ENCODE measurements at regions not wholly inside any gene's neighbourhood (a gene's known extent, or its start where the extent isn't known, plus 50 kb on each side); places are given as distances from the start of the nearest gene placed in this dataset.
"Not testable (repeated sequence)": the region's sequence is repeated elsewhere in the genome, so short reads cannot be mapped to it uniquely, and the experiment has no call there.

- no peak for DNase-seq
Measured at GRCh38 chr1:67947114-67947513, 103.3 kb downstream of the DIRAS3 start.

- peak; percentile 85 for DNase-seq
Measured at GRCh38 chr1:67945733-67946374, 104.6 kb downstream of the DIRAS3 start.

GRCh38 chr1:67942274-67942673 lies 108.2 kb downstream of the DIRAS3 start:
- peak; percentile 69 for DNase-seq

- DNase-seq, result no peak
Measured at GRCh38 chr1:67941746-67942145, 108.5 kb upstream of the GNG12 start.

GRCh38 chr1:67941155-67941554 lies 107.9 kb upstream of the GNG12 start:
- DNase-seq, result no peak

- DNase-seq, result no peak
Measured at GRCh38 chr1:67939942-67940341, 106.7 kb upstream of the GNG12 start.

GRCh38 chr1:67939186-67939743 lies 106.0 kb upstream of the GNG12 start:
- DNase-seq, result no peak

GRCh38 chr1:67937651-67938050 lies 104.4 kb upstream of the GNG12 start:
- no peak for DNase-seq

GRCh38 chr1:67937010-67937409 lies 103.7 kb upstream of the GNG12 start:
- no peak for DNase-seq

- DNase-seq, result no peak
Measured at GRCh38 chr1:67935560-67935959, 102.3 kb upstream of the GNG12 start.

- no peak for DNase-seq
Measured at GRCh38 chr1:67931198-67931597, 97.9 kb upstream of the GNG12 start.

- no peak for DNase-seq
Measured at GRCh38 chr1:67923074-67923473, 89.8 kb upstream of the GNG12 start.

- no peak for DNase-seq
Measured at GRCh38 chr1:67921725-67922489, 88.6 kb upstream of the GNG12 start.

- DNase-seq, result peak; percentile 60
Measured at GRCh38 chr1:67919274-67920072, 86.2 kb upstream of the GNG12 start.

GRCh38 chr1:67918067-67918466 lies 84.8 kb upstream of the GNG12 start:
- no peak for DNase-seq

GRCh38 chr1:67917006-67917405 lies 83.7 kb upstream of the GNG12 start:
- DNase-seq, result no peak

- DNase-seq, result no peak
Measured at GRCh38 chr1:67916140-67916886, 83.0 kb upstream of the GNG12 start.

- DNase-seq, result no peak
Measured at GRCh38 chr1:67909776-67910175, 76.5 kb upstream of the GNG12 start.

GRCh38 chr1:67908250-67908936 lies 75.1 kb upstream of the GNG12 start:
- DNase-seq, result no peak

- not testable (repeated sequence) for DNase-seq
Measured at GRCh38 chr1:67907467-67907866, 74.2 kb upstream of the GNG12 start.

- not testable (repeated sequence) for DNase-seq
Measured at GRCh38 chr1:67906015-67906414, 72.7 kb upstream of the GNG12 start.

Data from NCI-H187 treated with DMSO at 0.1 percent for 48 hours (cell line).